SK-N-SH (cell line): ENCODE measurements at regions not wholly inside any gene's neighbourhood (a gene's known extent, or its start where the extent isn't known, plus 50 kb on each side); places are given as distances from the start of the nearest gene placed in this dataset.

Experiments used
- CTCF ChIA-PET: fragments of 300-600, 350-600 bp; formaldehyde crosslinking; extraction: SDS; loops from one replicate; lab custom pipeline; 2021; lab: Yijun Ruan, JAX
- POLR2A ChIA-PET: fragments of 350-600 bp; sonication (Branson Sonifier 250); formaldehyde crosslinking; extraction: SDS; loops from one replicate; lab custom pipeline; 2020; ENCODE audit warnings: antibody characterized with exemption, inconsistent platforms; lab: Yijun Ruan, JAX
- DNase-seq: peaks from one replicate; pipeline ENCODE4 v3.0.0; 2012
- H2AFZ ChIP-seq: fragments of 200-600 bp; sonication (generic); 2 replicates; pipeline ENCODE4 v1.8.1; 2016; ENCODE audit warnings: antibody characterized with exemption, mild to moderate bottlenecking, low read depth
- H3F3A ChIP-seq: fragments of 200-600 bp; sonication (generic); replicated peaks from 2 replicates; pipeline ENCODE3; 2016; ENCODE audit warnings: antibody characterized with exemption, mild to moderate bottlenecking; ENCODE audit not compliant: insufficient read depth
- H3K27ac ChIP-seq, 2 experiments: fragments of 200-500 bp in 1 of 2; fragments of 200-600 bp in 1 of 2; sonication (Bioruptor generic) in 1 of 2; sonication (generic), shearing (Covaris generic) in 1 of 2; 2 replicates each; pipeline versions ENCODE4 v1.5.1 to v1.6.1; 2014 to 2016; ENCODE audit warnings: low read depth in 2 of 2, inconsistent platforms in 1 of 2, low read length in 1 of 2, mild to moderate bottlenecking in 1 of 2, mixed read lengths in 1 of 2
- H3K27me3 ChIP-seq: fragments of 200-600 bp; sonication (generic), shearing (Covaris generic); 2 replicates; pipeline ENCODE4 v1.6.1; 2016; ENCODE audit warnings: mixed run types; ENCODE audit not compliant: insufficient read depth
- H3K36me3 ChIP-seq, 2 experiments: fragments of 200-500 bp in 1 of 2; fragments of 200-600 bp in 1 of 2; sonication (Bioruptor generic) in 1 of 2; sonication (generic) in 1 of 2; replicated peaks in 1 of 2; 2 replicates each; pipeline versions ENCODE3 to v1.5.1; 2014 to 2016; ENCODE audit warnings: low read length in 1 of 2, mild to moderate bottlenecking in 1 of 2; ENCODE audit not compliant: insufficient read depth in 2 of 2, control insufficient read depth in 1 of 2
- H3K4me1 ChIP-seq, 2 experiments: fragments of 200-500 bp in 1 of 2; fragments of 200-600 bp in 1 of 2; sonication (Bioruptor generic) in 1 of 2; sonication (generic), shearing (Covaris generic) in 1 of 2; 2 replicates each; pipeline versions ENCODE4 v1.5.1 to v1.6.1; 2014 to 2016; ENCODE audit warnings: low read depth in 1 of 2, low read length in 1 of 2, mixed run types in 1 of 2; ENCODE audit not compliant: insufficient read depth in 2 of 2, control insufficient read depth in 1 of 2
- H3K4me2 ChIP-seq: fragments of 200-600 bp; sonication (generic), shearing (Covaris generic); 2 replicates; pipeline ENCODE4 v1.6.1; 2017; ENCODE audit warnings: mixed run types
- H3K4me3 ChIP-seq, 2 experiments: fragments of 200-500 bp in 1 of 2; fragments of 200-600 bp in 1 of 2; sonication (Bioruptor generic) in 1 of 2; sonication (generic), shearing (Covaris generic) in 1 of 2; 2 replicates each; pipeline versions ENCODE4 v1.5.1 to v1.8.1; 2014 to 2016; ENCODE audit warnings: low read depth in 2 of 2, inconsistent platforms in 1 of 2, low read length in 1 of 2, mild to moderate bottlenecking in 1 of 2, mixed read lengths in 1 of 2, moderate library complexity in 1 of 2
- H3K79me2 ChIP-seq: fragments of 200-600 bp; sonication (generic); 2 replicates; pipeline ENCODE4 v1.8.1; 2017; ENCODE audit warnings: mild to moderate bottlenecking; ENCODE audit not compliant: insufficient read depth
- H3K9ac ChIP-seq: fragments of 200-600 bp; sonication (generic); 2 replicates; pipeline ENCODE4 v1.6.1; 2017; ENCODE audit warnings: mixed run types
- H3K9me2 ChIP-seq: fragments of 200-600 bp; sonication (generic); 2 replicates; pipeline ENCODE4 v1.6.1; 2017; ENCODE audit warnings: mixed run types
- H3K9me3 ChIP-seq: fragments of 200-600 bp; sonication (generic); 2 replicates; pipeline ENCODE4 v1.6.1; 2017; ENCODE audit warnings: mixed run types, mild to moderate bottlenecking, moderate library complexity
- H4K20me1 ChIP-seq: fragments of 200-600 bp; sonication (generic); 2 replicates; pipeline ENCODE4 v1.6.1; 2017; ENCODE audit warnings: mild to moderate bottlenecking, mixed run types; ENCODE audit not compliant: insufficient read depth
- ELF1 ChIP-seq: IDR thresholded peaks from 2 replicates; pipeline ENCODE4 v1.4.0; 2012
- EZH2phosphoT487 ChIP-seq: fragments of 200-600 bp; sonication (generic); IDR thresholded peaks from 2 replicates; pipeline ENCODE4 v1.6.1; 2017; ENCODE audit warnings: low read depth, mixed run types, mild to moderate bottlenecking, antibody characterized with exemption, moderate library complexity, borderline replicate concordance
- FOXM1 ChIP-seq: IDR thresholded peaks from 2 replicates; pipeline ENCODE4 v1.4.0; 2012; ENCODE audit warnings: low read depth, mild to moderate bottlenecking
- MXI1 ChIP-seq: IDR thresholded peaks from 2 replicates; pipeline ENCODE4 v1.6.1; 2012; ENCODE audit warnings: mild to moderate bottlenecking, low read depth, low read length, improper control_type of control experiment
- NFIC ChIP-seq: IDR thresholded peaks from 2 replicates; pipeline ENCODE4 v1.4.0; 2012; ENCODE audit warnings: borderline replicate concordance
- NRF1 ChIP-seq: IDR thresholded peaks from 2 replicates; pipeline ENCODE4 v1.6.1; 2012; ENCODE audit warnings: low read depth, mild to moderate bottlenecking, low read length
- POLR2AphosphoS5 ChIP-seq: IDR thresholded peaks from 2 replicates; pipeline ENCODE4 v1.6.1; 2012; ENCODE audit warnings: low read depth, low read length
- TEAD4 ChIP-seq: IDR thresholded peaks from 2 replicates; pipeline ENCODE4 v1.4.0; 2012; ENCODE audit warnings: mild to moderate bottlenecking, borderline replicate concordance; ENCODE audit not compliant: insufficient read depth
- YY1 ChIP-seq: IDR thresholded peaks from 2 replicates; pipeline ENCODE4 v1.4.0; 2012; ENCODE audit warnings: low read depth, mild to moderate bottlenecking
- TF ChIP-seq, protein P1 (sequence below): fragments of 150-350 bp; IDR thresholded peaks from 2 replicates; pipeline ENCODE4 v1.6.1; 2017; ENCODE audit warnings: antibody characterized with exemption, low read length, low read depth, borderline replicate concordance
- TF ChIP-seq, protein P2 (sequence below): IDR thresholded peaks from 2 replicates; pipeline ENCODE4; 2012
- TF ChIP-seq, protein P3 (sequence below): IDR thresholded peaks from 2 replicates; pipeline ENCODE4 v1.6.1; 2012; ENCODE audit warnings: mild to moderate bottlenecking, low read depth, low read length, moderate library complexity
- TF ChIP-seq, protein P4 (sequence below): IDR thresholded peaks from 2 replicates; pipeline ENCODE4 v1.4.0; 2012; ENCODE audit warnings: low read depth, borderline replicate concordance

DNA sequence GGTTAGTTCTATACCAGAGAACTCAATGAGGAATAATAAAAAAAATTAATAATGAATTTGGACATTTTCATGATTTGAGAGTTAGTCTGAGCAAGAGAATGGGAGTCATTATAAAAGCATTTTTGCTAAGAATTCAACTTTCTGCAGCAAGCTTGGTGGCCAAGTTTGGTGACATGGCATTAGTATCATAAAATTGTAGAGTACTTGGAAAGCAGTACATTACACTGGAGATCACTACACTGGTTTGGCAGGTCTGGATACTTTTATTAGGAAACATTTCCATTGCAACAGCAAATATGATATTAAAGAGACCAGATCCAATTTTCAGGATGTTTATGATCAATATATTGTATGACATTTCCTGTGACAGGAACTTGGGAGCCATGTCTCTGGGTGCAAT, 249.1 kb upstream of the INTU start:
- no peaks in the 10 kb centered on the region for H3F3A ChIP-seq
- H3K36me3 ChIP-seq, result no peaks in the 10 kb centered on the region
- H3K4me2 ChIP-seq, result no peak overlapping the region
- H3K27ac ChIP-seq, result no peak overlapping the region
- H3K4me1 ChIP-seq, result no peaks in the 10 kb centered on the region
- ChIA-PET POLR2A (no interaction called here), CTCF (no interaction called here)
- TF ChIP-seq NRF1 (no peak), TEAD4 (no peak), EZH2phosphoT487 (no peak), NFIC (no peak), YY1 (no peak), FOXM1 (no peak), POLR2AphosphoS5 (no peak), MXI1 (no peak), ELF1 (no peak)
- TF ChIP-seq, protein P1, sequence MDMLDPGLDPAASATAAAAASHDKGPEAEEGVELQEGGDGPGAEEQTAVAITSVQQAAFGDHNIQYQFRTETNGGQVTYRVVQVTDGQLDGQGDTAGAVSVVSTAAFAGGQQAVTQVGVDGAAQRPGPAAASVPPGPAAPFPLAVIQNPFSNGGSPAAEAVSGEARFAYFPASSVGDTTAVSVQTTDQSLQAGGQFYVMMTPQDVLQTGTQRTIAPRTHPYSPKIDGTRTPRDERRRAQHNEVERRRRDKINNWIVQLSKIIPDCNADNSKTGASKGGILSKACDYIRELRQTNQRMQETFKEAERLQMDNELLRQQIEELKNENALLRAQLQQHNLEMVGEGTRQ, result no peak
- TF ChIP-seq, protein P2, sequence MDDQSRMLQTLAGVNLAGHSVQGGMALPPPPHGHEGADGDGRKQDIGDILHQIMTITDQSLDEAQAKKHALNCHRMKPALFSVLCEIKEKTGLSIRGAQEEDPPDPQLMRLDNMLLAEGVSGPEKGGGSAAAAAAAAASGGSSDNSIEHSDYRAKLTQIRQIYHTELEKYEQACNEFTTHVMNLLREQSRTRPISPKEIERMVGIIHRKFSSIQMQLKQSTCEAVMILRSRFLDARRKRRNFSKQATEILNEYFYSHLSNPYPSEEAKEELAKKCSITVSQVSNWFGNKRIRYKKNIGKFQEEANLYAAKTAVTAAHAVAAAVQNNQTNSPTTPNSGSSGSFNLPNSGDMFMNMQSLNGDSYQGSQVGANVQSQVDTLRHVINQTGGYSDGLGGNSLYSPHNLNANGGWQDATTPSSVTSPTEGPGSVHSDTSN, result no peak
- TF ChIP-seq, protein P3, sequence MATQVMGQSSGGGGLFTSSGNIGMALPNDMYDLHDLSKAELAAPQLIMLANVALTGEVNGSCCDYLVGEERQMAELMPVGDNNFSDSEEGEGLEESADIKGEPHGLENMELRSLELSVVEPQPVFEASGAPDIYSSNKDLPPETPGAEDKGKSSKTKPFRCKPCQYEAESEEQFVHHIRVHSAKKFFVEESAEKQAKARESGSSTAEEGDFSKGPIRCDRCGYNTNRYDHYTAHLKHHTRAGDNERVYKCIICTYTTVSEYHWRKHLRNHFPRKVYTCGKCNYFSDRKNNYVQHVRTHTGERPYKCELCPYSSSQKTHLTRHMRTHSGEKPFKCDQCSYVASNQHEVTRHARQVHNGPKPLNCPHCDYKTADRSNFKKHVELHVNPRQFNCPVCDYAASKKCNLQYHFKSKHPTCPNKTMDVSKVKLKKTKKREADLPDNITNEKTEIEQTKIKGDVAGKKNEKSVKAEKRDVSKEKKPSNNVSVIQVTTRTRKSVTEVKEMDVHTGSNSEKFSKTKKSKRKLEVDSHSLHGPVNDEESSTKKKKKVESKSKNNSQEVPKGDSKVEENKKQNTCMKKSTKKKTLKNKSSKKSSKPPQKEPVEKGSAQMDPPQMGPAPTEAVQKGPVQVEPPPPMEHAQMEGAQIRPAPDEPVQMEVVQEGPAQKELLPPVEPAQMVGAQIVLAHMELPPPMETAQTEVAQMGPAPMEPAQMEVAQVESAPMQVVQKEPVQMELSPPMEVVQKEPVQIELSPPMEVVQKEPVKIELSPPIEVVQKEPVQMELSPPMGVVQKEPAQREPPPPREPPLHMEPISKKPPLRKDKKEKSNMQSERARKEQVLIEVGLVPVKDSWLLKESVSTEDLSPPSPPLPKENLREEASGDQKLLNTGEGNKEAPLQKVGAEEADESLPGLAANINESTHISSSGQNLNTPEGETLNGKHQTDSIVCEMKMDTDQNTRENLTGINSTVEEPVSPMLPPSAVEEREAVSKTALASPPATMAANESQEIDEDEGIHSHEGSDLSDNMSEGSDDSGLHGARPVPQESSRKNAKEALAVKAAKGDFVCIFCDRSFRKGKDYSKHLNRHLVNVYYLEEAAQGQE, result no peak
- TF ChIP-seq, protein P4, sequence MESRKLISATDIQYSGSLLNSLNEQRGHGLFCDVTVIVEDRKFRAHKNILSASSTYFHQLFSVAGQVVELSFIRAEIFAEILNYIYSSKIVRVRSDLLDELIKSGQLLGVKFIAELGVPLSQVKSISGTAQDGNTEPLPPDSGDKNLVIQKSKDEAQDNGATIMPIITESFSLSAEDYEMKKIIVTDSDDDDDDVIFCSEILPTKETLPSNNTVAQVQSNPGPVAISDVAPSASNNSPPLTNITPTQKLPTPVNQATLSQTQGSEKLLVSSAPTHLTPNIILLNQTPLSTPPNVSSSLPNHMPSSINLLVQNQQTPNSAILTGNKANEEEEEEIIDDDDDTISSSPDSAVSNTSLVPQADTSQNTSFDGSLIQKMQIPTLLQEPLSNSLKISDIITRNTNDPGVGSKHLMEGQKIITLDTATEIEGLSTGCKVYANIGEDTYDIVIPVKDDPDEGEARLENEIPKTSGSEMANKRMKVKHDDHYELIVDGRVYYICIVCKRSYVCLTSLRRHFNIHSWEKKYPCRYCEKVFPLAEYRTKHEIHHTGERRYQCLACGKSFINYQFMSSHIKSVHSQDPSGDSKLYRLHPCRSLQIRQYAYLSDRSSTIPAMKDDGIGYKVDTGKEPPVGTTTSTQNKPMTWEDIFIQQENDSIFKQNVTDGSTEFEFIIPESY, result no peak
- no peaks in the 10 kb centered on the region for H3K27me3 ChIP-seq
- no peaks in the 10 kb centered on the region for H3K9me3 ChIP-seq
- no peak overlapping the region for H3K9ac ChIP-seq
- no peak overlapping the region for H2AFZ ChIP-seq
- no peak overlapping the region for H3K4me3 ChIP-seq
- H3K79me2 ChIP-seq, result no peaks in the 10 kb centered on the region
- H3K9me2 ChIP-seq, result no peaks in the 10 kb centered on the region
- no peak for DNase-seq
- H4K20me1 ChIP-seq, result no peaks in the 10 kb centered on the region
